GF-D8 (cell line): ENCODE measurements at regions not wholly inside any gene's neighbourhood (a gene's known extent, or its start where the extent isn't known, plus 50 kb on each side); places are given as distances from the start of the nearest gene placed in this dataset.
A peak's percentile ranks its signal among the peaks of the same experiment; 100 is the strongest.

ENCODE experiments used
- DNase-seq: peaks from one replicate; lab custom pipeline; 2025; lab: John Stamatoyannopoulos, UW

GRCh38 chrX:134173541-134174272, 63.3 kb upstream of the CCDC160 start:
- no peak for DNase-seq

DNA sequence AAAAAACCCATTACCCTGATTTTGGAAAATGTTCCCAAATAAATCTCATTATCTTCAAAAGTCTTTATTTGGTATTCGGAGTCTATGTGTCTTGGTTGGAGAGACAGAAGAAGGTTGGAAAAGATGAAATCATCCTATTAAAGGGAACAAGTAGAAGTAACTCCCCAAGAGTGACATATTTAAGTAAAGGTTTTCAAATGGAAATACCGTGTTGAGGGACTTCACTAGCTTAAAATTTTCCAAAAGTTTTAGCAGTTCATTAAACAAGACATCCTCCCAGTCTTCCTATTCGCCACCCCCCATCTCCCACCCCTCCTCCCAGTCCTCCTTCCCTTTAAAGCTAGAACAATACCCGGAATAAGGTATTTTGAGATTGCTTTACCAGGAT, 62.7 kb upstream of the CCDC160 start:
- no peak for DNase-seq

- DNase-seq, result no peak
Measured at GRCh38 chrX:134174859-134175258, 62.1 kb upstream of the CCDC160 start.

DNA sequence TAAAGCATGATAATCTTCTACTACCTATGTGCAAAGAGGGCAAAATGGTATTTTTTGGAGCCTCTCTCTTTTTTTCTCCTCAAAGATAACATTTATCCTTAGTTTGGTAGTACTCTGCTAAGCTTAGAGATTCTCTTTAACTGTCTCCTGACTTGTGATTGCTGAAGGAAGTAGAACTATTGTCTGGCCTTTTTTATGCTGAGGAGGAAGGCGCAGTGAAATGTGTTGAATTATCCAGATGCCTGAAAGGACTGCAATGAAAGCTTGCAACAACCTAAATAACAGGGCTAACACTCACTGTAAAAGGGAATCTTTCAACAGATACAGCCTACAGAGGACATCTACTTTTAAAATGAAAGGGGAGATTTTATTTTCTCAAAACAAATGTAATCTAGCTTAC, 59.5 kb upstream of the CCDC160 start:
- DNase-seq, result no peak

DNA sequence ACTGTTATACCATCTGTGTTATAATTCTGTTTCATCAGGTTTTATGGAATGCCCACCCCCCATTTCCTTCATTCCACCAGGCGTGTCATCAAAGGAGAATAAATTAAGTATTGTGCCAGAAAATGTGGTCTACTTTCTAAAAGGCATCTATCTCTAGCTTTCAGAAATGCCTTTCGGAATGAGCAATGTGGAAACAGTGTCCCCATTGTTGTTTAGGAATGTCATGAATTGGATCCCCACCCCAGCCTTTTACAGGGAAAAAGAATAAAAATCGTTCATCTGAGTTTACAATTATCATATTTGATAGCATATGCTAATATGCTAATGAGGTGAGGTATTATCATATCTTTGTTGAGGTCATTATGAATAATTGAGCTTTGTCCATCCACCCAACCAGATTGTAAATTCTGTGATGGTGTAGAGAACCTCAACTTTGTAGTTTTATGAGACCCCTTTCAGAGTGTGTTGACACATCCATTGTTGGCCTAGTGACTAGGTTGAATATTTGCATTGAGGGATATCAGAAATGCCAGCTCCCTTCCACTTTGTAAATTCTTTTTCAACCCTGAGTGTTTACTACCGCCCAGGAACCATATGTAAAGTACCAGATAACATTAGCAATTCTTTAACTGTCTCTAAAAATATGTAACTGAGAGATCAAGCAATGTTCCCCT, 56.2 kb upstream of the CCDC160 start:
- no peak for DNase-seq

GRCh38 chrX:134181275-134181660, 55.7 kb upstream of the CCDC160 start:
- DNase-seq, result no peak

DNA sequence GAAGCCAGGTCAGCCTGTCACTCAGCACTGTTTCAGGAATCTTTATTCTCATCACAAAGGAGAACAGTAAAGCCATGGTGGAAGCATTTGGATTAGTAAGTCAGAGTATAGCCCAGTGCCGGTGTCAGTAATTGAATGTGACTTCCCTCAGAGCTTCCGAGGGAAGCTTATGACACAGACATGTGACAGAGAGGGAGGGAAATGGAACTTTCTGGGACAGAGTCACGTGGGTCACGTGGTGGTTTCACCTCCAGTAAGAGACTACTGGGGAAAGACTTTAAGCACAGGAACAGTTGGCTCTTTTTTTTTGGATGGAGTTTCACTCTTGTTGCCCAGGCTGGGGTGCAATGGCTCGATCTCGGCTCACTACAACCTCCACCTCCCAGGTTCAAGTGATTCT, 53.3 kb upstream of the CCDC160 start:
- no peak for DNase-seq

- no peak for DNase-seq
Measured at GRCh38 chrX:134184936-134185335, 52.0 kb upstream of the CCDC160 start.

DNA sequence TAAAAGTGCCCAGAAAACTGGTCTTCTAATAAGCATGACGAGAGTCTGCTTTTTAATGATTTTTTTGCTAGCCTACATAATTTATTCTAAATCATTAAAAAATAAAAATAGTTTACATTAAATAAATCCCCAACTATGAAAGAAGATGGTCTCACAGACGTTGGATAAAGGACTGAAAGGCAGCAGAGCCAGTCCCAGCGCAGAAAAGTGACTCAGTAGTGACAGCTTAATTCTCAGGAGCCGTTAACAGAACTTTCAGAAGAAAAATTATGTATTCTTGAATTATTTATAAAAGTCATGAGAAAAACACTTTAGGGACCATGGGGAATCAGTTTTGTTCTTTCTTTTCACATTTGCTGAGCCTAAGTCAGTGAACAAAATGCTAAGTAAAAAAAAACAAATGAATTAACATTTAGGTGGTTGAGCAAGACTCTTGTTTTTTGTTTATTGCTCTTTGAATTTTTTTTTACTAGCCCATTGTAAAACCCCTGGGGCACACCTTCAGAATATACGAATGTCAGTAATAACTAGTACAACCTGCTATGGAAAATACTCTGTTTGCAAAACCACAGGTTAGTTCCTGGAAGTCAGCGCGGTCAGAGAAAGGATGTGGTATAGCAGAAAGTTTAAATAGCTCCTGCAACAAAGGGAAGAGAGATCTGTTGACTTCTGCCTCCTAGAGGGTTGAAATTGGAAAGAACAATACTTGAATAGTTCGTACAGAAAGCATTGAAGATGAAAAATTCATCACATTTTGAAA, 50.4 kb upstream of the CCDC160 start:
- peak; percentile 20 for DNase-seq
